Activated CD4-positive, alpha-beta T cell treated with anti-CD3 and anti-CD28 coated beads, Interleukin-2, amount 50 U/mL, for 4 hours (primary cell): ENCODE measurements at regions not wholly inside any gene's neighbourhood (a gene's known extent, or its start where the extent isn't known, plus 50 kb on each side); places are given as distances from the start of the nearest gene placed in this dataset.
A peak's percentile ranks its signal among the peaks of the same experiment; 100 is the strongest.

ENCODE experiments used
- DNase-seq, 2 experiments: peaks; one replicate each; pipeline ENCODE4 v3.0.0-alpha.2; 2020

DNA sequence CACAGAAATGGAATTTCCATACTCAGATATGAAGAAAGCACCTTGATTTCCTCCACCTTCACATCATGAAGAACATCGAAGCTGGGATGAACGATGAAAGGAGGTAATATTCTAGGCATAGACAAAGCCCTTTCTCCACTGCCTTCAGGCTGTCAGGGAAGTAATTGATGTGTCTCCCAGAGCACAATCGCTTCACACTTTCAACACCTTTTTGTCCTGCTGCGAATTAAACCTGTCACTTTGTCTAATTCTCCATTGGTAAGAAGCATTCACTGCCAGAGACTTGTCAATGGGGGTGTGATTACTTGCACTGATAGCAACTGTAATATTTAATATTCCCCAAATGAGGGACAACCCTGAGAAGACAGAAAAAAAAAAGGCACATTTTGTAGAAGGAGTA is 260.1 kb downstream of the ETS1 start:
- DNase-seq = no peak

DNA sequence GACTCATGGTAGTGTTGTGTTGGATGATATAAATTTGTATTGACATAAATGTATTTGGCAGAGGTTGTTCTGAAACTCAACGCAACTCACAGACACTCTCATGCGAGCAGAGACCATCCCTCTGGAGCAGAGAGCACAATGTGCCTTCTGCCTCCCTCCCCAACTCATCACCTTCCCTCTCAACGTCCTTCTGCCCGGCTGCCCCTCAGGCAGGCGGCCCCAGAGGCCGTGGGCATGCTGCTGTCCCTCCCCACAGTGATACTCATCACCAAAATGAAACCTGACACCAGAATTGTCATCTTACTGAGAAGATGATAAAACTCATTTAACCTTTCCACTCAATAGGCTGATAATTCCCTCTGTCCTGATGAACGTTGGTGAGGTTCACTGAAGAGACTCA is 260.6 kb downstream of the ETS1 start:
- no peak for DNase-seq

DNA sequence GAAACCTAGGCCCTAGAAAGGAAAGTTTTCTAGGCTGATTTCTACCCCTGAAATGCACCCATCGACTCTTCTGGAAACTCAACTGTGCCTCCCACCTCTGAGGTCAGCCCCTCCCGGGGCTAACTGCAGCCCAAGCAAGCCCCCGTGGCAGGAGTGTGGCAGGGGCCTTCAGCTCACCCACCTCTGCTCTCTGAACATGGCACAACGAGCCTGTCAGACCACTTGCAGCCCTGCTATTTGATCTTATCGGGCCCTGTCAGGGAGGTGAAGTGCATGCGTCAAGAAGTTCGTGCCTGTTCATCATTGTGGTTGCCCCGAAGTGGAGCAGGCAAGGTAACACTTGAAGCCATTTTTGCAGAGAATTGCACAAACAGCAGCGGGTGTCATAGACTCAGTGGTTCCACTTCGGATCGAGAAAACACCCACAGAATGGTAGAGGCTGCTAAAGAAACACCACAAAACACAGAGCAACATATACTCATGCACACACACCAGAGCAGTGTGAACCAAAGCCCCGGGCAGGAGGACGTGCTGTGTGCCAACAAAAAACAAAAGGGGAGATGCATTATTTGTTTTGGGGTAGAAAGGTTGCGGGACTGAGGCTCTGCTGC is 262.7 kb downstream of the ETS1 start:
- DNase-seq = peak; percentile 69 to 70

DNA sequence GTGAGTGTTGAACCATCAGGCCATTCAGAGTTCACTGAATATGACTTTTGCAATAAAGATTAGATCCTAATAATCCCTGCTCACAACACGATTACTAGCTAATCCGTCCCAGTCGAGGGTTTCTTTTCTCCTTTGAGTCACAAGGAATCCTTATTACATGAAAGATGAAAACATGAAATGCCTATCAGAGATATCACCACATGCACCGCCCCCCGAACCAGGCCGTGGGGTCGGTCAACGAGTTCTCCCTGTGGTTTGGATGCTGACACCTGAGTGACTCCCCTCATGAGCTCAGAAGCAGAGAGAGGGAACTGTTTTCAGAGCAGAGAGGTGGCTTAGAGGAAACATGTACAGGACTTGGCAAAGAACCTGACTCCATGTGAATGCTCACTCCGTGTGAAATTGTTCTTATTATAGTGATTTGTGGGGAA is 263.3 kb downstream of the ETS1 start:
- no peak for DNase-seq

DNA sequence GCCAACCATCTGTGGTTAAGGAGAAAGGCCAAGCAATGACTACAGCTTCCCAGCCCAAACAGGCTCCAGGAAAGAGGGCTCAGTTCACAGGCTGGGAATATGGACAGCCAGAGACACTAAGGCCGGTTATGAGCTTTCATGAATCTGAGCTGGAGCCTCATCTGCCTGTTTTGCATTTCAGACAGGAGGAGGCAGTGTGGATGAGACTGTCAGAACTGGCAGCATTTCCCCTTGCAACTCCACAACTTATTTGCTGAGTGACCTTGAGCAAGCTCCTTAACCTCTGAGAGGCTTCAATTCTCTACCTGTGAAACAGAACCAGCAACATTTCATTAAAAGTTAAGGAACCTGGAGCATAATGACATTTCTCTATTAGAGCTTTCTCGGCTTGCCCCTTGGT is 264.0 kb downstream of the ETS1 start:
- no peak for DNase-seq

DNA sequence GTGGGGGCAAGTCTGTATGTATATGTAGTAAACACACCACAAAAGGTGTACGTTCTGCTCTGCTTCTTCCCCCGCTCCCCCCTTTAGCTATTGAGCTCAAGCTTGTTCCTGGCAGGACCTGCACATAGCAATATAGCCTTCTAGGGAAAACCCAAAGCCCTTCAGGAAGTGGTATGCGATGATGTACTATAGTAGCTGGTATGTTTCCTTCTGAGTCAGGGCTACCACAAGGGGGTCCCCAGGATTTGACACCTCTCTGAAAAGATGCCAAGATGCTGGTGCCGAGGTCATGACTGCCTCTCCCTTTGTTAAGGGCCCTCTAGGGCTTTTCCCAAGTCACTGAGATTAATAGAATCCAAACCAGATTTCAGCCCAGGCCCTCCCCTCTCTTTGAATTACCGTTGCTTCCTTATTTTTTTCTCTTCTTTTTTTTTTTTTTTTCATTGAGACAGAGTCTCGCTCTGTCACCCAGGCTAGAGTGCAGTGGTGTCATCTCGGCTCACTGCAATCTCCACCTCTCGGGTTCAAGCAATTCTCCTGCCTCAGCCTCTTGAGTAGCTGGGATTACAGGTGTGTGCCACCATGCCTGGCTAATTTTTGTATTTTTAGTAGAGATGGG is 268.4 kb downstream of the ETS1 start:
- peak; percentile 58 to 62 for DNase-seq

DNA sequence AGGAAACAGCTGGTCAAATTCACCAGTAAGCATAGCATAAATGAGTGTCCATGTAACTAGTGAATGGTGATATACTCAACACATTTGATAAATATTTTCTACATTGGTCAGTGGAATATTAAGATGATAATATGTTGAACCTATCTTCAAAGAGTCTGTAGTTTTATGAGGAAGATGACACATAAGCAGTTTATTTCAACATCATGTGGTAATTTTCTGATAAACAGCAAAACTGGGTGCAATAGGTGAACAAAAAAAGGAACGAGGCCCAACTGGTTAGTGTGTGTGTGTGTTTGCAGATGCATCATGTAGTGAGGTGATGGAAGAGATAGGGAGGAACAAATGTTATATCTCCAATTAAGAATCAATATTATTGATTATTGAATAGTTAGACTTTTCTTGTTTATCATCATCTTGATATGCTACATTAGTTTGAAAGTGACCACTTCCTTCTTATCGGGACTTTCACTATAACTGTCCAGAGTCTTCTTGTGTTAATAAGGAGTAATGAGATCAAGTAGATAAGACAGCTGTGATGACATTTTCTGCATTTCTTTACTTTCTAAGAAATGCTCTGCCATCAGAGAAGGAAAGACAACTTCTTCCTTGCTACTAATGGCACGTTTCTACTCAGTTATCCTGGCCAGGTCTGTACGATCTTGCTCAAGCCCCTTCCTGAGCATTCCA is 270.7 kb downstream of the ETS1 start:
- DNase-seq = no peak

DNA sequence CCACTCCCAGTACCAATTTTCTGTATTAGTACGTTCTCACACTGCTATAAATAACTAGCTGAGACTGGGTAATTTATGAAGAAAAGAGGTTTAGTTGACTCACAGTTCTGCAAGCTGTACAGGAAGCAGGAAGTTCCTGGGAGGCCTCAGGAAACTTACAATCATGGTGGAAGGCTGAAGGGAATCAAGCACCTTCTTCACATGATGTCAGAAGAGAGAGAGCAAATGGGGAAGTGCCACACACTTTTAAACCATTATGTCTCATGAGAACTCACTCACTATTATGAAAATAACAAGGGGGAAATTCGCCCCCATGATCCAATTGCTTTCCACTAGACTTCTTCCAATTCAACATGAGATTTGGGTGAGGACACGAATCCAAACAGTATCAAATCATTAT is 271.4 kb downstream of the ETS1 start:
- DNase-seq = no peak

DNA sequence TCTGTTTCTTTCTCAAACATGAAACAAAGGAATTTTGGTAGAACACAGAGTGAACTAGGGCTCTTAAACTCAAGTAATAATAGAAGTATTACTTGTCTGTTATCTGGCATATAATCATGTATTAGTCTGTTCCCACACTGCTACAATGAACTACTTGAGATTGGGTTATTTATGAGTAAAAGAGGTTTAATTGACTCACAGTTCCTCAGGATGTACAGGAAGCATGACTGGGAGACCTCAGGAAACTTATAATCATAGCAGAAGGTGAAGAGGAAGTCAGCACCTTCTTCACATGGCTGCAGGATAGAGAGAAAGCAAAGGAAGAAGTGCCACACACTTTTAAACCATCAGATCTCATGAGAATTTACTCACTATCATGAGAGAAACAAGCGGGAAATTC is 273.4 kb downstream of the ETS1 start:
- no peak for DNase-seq

DNA sequence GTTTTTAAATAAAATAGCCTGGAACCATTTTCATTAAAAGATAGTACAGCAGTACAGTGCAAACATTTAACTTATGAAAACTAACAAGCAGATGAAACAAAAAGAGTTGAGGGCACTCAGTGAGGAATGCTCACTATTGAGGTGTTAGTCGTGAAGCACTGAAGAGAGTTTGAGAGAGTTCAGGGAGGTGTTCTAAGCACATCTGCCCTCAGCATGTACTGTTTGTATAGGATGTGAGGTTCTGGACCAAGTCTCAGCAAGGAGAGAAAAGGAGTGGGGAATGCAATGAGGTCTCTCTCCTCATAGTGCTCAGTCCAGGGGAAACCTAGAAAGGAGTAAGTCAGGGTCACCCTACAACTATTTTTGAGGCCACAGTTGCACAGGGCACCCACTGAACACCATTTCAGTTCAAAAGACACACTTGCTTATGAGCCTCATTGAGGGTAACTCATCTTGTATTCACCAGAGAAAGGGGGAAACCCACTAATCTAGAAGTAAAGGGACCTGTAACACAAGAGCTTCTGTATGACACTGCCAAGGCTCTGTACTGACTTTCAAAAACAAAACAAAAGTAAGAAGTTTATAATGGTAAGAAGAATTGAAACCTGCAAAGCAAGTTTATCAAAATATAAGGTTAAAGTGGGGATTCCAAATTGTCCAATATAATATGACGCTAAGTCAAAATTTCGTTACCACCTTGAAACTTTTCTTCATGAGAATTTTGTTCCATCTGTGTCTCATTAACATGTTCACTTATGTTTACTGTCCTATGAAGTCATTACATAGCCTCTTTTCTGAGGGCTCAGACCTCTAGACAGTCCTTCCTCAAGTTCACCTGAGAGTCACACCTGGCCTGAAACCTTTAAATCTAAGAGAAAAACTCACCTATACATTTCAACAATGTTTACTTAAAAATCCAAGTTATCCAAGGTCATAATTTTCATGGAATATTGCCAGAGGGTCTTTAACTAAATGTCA is 275.3 kb downstream of the ETS1 start:
- no peak for DNase-seq

DNA sequence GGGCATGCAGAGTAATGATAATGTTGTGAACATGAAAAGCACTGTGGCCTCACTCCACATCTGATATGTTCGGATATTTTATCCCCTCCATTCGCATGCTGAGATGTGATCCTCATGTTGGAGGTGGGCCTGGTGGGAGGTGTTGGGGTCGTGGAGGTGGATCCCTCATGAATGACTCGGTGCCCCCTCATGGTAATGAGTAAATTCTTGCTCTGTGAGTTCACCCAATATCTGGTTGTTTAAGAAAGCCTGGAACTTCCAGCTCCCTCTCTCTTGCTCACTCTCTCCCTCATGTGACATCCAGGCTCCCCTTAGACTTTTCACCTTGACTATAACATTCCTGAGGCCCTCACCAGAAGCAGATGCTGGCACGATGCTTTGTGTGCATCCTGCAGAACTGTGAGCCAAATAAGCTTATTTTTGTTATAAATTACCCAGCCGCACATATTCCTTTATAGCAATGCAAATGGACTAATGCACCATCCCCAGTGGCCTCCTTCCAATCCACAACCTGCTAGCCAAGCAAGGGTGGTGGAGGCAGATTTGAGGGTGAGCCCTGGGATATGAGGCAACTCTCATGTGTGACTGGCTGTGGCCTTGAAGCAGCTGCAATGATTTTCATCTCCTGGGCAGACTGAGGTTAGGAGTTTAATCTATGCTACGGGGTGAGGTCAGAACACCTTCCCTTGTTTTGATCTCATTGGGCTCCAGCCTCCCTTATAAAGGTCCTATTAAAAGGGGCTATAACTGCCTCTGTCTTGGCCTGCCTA is 276.5 kb downstream of the ETS1 start:
- no peak for DNase-seq

DNA sequence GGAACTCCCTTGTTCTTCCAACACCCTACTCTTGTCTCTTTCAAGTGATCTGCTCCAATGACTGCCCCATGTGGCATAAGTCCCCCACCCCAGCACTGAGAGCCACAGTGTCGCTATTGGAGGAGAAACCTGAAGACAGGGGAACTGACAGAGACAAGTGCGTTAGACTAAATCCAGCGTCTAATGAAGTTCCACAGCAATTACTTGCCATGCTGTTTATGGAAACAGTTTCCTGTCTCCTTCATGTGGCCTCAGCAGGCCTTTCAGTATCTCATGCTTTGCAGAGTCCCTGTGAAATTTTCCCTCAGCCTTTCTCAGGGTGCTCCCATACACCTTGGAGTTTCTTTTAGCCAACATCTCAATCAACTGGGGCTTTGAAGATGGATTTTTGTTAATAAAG is 277.4 kb downstream of the ETS1 start:
- DNase-seq = no peak

DNA sequence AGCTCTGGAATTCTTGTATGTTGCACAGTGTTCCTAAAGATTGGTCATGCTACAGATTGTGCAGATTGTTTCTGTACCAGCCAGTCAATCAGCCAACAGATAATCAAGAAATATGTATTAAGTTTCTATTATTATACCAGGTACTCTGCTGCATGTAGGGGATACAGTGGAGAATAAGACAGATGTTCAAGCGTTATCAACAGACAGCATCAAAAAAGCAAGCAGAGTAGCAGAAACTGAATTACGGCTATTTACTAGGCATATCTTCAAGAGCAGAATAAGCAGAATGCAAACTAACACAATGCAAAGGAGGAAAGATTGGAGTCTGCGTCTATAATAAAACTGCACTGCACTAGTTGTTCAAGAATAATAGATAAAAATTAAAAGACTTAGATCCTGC is 278.6 kb downstream of the ETS1 start:
- no peak for DNase-seq

DNA sequence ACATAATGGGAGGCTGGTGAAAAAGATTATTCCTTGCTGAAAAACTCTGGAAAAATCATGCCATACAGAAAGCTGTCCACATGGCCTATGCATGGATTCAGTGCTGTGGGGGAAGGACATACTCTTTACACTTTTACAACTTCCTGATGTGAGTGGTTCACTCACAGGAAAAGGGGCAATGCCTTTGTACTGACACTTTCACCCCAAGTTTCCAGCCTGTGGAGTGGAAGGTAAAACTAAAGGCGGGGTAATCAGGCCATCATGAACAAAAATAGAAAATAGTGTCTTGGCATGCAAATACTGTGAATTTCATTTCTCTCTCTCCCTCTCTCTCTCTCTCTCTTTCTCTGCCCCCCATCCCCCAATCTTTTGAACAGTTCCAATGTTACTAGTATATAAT is 281.8 kb downstream of the ETS1 start:
- no peak for DNase-seq

DNA sequence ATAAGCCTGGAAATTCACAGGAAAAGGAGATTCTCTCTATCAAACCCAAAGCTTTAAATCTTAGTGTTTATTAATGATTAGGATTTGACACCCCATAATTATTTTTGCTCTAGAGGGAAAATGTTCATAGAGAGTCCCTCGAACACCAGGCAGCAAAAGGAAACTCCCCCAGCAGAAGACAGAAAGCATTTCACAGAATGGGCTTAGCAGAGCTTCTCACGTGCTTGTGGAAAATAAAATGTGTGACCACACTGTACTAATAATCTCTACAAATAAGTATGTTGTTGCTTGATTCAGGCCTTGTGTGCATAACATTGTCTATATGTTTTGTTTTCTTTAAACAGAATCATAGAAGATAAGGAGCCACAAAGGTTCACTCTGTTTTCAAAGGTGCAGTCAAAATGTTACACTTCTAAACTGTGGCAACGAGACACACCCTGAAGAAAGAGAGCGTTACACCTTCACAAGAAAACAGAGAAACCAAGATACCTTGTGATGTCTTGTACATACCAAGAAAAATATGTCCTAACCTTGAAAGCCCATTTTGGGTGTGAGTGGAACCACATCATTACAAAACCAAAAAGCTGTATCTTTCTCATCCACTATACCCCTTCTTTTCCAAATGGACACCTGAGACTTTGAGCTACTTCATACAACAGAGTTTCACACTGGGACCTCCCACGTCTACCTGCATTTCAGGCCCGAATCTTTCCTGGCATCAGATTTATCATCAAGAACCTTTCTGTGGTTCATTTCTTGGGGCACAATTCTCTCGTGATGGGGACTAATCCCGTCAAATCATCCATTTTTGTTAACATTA is 282.5 kb downstream of the ETS1 start:
- DNase-seq = no peak

DNA sequence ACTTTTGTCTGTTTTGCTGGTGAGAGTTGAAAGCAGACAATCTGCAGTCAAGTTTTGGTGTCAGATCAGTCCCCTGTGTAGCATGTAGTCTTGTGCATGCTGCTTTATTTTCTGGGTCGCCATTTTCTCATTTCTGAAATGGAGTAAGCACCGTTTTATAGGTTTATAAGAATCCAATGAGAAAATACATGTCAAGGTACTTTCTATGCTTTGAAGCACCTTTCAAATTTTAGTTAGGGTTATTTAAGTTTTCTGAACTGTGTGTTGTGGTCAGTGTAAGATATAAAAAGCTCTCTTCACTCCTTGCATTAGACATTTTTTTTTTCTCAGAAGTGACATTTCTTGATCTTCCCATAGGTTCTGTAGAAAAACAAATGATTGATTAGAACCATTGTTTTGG is 283.2 kb downstream of the ETS1 start:
- no peak for DNase-seq

DNA sequence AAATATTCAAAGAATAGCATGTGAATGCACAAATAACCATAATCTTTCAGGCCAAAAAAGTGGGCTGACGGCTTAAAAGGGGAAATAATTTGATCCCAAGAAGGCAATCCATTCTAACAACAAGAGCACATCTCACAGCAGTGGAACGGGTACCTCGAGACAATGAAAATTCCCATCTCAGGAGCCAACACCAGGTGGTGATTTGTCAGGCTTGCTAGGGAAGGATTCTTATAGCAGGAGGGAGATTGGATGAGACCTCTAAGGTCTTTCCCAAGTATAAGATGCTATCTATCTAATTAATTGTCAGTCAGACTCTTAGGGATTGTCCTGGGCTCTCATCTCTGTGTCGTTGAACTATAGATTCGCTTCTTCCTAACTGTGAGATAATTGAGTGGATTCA is 284.0 kb downstream of the ETS1 start:
- no peak for DNase-seq

DNA sequence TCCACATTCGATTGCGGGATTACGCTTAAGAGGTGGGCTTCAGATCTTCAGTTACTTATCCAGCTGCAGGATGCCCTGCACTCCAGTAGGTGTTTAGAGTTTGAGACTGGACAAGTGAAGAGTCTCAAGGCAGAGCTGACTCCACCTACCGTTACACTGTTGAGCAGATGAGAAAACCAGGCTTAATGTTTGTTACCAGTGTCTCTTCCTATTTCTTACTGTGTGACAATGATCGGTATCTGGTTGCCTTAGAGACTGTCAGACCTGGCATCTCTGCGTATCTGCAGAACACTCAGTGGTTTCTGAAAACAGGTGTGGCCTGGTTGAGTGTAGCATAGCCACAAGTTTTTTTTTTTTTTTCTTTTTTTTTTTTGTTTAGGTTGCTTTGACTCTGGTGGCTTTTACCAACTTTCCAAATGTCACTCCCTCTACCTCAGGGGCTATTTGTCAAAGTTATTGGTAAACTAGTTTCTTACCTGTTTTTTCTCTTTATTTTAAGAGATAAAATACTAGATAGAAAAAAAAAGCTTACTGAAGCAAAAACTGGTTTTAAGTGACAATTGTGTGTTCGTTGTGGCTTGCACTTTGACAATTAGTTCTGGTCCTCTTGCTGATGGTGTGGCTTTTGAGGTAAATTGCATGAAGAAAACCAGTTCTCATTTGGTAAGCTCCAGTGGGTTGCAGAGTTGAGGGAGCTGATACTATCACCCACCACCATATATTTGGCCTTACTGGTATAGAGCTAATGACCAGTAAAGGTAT is 284.8 kb downstream of the ETS1 start:
- DNase-seq = peak; percentile 52 to 56

DNA sequence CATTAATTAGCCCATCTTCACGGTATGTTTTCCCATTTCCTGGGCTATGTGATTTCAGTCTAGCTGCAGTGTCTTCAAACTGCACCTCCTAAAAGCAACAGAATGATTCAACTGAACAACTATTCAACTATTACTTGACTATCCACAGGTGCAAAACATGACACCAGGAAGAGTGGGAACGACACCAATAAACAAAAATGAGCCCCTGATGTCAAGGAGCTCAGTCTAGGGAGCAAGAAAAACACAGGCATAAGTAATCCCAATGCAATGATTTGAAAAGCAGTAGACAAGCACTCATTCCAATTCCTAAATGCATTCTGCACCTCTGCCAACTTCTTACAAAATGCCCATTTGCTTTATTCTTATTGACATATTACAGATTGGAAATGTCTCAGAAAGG is 285.6 kb downstream of the ETS1 start:
- no peak for DNase-seq

DNA sequence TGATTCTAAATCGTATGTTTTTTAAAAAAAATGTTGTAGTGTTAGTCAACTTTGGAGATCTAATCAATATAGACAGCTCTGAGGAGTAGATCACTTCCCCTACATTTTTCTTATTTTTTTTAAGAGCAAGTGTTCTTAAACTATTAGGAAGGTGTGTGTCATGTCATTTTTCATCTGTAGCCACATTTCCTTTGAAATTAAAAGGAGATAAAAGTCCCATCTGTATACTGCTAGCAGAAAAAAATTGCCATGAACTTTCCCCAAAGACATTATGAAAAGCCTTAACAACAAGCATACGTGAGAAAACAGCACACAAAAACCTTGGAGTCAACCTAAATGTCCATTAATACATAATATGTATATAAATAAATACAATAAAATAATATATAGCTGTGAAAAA is 286.6 kb downstream of the ETS1 start:
- no peak for DNase-seq
